ENCODE measurements at regions not wholly inside any gene's neighbourhood (a gene's known extent, or its start where the extent isn't known, plus 50 kb on each side); places are given as distances from the start of the nearest gene placed in this dataset.
"Not testable (repeated sequence)": the region's sequence is repeated elsewhere in the genome, so short reads cannot be mapped to it uniquely, and the experiment has no call there.

- DNase-seq, result not testable (repeated sequence)
Measured at GRCh38 chr13:21920802-21921201, 249.9 kb downstream of the FGF9 start.

- DNase-seq, result no peak
Measured at GRCh38 chr13:21924958-21925357, 254.1 kb downstream of the FGF9 start.

DNA sequence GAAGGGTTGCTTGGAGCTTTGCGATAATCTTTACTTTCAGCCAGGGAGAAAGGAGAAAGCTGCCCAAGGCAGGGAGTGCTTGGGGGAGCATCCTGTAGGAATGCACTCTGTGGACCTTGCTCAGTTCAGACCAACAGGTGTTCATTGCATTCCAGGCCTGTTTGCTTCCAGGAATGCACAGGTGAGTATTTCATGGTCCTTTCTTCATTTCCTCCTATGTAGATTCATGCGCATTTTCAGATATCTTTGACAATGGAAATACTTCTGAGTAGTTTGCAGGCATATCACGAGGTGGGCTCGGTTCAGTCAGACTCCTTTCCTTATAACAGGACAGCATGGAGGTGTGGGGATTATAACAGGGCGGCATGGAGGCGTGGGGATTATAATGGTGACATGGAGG is 254.8 kb downstream of the FGF9 start:
- no peak for DNase-seq

GRCh38 chr13:21929400-21929799 is 258.5 kb downstream of the FGF9 start:
- DNase-seq, result no peak

DNA sequence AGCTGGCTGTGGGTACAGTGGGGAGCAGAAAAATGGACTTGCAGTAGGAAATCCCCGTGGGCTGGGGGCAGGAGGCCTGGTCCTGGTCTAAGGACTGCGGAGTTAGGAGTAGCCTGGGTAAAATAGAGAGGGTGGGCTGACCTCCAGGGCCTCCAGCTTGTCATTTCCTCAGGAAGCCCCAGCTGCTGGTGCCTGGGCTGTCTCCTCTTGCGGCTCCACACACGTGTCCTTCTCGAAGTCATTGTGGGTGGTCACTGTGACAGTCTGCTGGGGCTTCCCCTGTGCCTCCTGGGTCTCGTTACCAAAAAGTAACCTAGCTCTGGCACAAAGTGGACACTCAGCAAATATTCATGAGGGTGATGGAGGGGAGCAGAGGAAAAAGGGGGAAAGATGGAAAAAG is 259.7 kb downstream of the FGF9 start:
- DNase-seq, result no peak

DNA sequence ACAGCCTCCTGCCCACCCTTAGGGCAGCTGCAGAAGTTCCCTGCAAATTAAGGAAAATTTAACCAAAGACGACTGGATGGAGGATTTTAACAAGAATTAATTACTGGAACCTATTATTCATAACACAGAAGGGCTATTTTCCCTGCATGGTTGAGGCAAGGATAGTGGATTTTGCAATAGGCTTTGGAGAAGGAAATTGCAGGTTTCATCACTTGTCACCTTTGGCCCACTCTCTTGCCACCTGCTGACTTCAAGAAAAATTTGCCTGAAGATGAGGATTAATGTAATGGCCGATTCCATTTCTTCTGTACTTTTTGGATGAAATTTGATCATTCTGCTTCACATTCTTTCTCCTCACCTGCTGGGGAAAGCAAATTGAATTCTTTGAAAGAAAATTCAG is 261.7 kb downstream of the FGF9 start:
- DNase-seq, result no peak

GRCh38 chr13:21932996-21933395 is 262.1 kb downstream of the FGF9 start:
- no peak for DNase-seq

DNA sequence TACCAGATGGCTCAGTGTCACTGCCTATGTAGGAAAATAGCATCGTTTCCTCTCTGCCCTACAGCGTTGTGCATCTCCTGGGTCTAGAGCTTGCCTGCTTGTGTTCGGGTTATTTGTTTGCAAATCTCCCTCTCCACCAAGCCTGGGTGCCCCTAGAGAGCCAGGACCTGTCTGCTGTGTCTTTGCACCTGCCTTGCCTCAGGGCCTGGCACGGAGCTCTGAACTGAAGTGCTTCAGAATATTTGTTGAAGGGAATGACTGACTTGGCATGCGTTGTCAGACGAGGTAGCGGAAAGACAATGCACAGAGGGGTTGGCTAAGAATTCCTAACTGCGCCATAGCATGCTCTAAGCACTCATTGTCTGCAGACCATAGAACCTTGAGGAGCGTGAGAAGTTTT is 263.4 kb downstream of the FGF9 start:
- no peak for DNase-seq

- no peak for DNase-seq
Measured at GRCh38 chr13:21936674-21937073, 265.8 kb downstream of the FGF9 start.

GRCh38 chr13:21938168-21938567 is 267.3 kb downstream of the FGF9 start:
- DNase-seq, result no peak

DNA sequence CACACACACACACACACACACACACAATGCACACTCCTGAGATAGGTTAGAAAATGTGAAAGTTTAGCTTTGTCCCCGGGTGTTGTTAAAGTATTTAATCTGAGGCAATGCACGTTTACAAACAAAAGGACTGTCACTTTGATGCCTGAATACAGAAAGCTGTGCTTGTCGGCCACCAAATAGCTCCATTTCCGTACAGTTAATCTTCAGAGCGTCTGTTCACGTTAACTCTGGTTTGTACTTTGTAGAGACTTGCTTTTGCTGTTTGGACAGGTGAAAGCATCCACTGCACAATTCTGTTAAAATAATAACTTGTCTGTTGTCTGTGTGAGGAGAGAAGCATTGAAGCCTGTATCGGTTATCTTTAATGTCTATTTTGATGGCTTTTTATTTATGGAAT is 267.8 kb downstream of the FGF9 start:
- no peak for DNase-seq

DNA sequence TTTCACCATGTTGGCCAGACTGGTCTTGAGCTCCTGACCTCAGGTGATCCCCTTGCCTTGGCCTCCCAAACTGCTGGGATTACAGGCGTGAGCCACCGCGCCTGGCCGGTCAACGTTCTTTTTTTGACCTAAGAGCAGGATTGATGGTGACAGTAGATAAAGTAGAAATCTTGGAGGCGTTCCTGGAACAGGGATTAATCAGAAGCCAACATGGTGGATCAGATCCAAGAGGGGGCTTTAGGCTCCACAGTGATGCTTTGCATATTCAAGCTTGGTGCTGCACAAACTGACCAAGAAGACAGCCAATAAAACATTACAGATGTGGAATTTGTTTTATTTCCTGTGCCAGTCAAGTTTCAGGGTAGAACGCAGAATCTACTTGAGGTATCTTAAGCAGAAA is 271.2 kb downstream of the FGF9 start:
- DNase-seq, result no peak

DNA sequence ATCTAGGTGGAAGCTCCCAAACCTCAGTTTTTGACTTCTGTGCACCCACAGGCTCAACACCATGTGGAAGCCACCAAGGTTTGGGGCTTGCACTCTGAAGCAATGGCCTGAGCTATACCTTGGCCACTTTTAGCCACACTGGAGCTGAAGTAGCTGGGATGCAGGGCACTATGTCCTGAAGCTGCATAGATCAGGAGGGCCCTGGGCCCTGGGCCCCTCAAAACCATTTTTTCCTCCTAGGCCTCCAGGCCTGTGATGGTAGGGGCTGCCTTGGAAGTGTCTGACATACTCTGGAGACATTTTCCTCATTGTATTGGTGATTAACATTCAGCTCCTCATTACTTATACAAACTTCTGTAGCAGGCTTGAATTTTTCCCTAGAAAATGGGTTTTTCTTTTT is 273.7 kb downstream of the FGF9 start:
- no peak for DNase-seq

GRCh38 chr13:21945195-21945594 is 274.3 kb downstream of the FGF9 start:
- DNase-seq, result no peak

GRCh38 chr13:21946964-21947363 is 276.1 kb downstream of the FGF9 start:
- DNase-seq, result no peak

GRCh38 chr13:21948769-21949474 is 278.0 kb downstream of the FGF9 start:
- no peak for DNase-seq

- DNase-seq, result no peak
Measured at GRCh38 chr13:21949818-21950429, 279.1 kb downstream of the FGF9 start.

GRCh38 chr13:21956666-21957065 is 285.8 kb downstream of the FGF9 start:
- DNase-seq, result no peak

DNA sequence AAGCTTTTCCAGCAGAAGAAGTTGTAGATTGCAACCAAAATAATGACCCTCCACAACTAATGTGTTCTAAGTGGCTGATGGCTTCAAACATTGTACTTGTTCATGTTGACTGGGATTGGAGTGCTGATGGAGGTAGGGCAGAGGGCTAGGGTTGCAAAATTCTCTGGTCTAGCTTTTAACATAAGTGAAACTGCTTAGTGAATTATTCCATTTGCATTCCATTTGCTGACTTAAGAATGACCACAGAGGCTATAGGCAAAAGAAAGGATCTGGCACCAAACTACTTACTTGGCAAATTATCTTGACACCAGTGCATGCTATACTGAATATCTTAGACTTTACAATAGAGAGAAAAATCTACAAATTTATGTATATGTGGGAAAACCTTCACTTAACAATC is 287.0 kb downstream of the FGF9 start:
- no peak for DNase-seq

DNA sequence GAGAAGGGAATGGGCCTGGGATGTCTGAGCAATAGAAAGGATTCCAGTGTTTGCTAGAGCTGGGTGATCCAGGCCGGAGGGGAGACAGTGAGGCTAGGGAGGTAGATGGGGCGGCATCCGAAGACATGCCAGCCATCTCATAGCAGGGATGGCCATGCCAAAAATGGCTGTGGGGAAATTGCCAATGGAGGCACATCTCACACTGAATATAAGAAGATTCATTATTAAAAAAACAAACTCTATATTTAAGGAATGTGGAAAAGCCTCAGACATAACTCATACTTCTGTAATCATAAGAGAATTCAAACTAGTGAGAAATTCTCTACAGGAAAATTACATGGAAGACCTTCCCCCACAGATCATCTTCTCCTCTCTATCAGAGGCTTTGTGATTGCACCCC is 289.2 kb downstream of the FGF9 start:
- DNase-seq, result no peak

- no peak for DNase-seq
Measured at GRCh38 chr13:21964686-21965085, 293.8 kb downstream of the FGF9 start.

GRCh38 chr13:21965095-21965494 is 294.2 kb downstream of the FGF9 start:
- DNase-seq, result no peak

GRCh38 chr13:21966014-21966413 is 295.1 kb downstream of the FGF9 start:
- DNase-seq, result no peak

DNA sequence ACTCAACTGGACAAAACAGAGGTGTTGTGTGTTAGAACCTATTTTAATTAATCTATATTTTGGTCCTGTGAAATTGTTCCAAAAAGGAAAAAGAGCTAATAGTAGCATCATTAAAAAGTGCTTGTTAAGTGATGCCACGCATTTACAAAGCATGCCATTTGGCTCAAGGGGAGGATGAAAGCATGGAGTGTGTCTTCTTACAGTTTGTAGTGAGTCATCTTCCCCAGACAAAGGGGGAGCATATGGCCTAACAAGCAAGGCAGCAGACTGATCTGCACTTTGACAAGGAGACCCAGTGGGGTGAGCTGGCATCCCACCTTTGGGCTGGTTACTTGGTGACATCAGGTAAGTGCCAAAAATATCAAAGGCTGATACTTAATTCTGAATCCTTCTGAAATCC is 297.0 kb downstream of the FGF9 start:
- no peak for DNase-seq

GRCh38 chr13:21970172-21970571 is 299.3 kb downstream of the FGF9 start:
- DNase-seq, result no peak

All from Kasumi-1 (cell line).